ENCODE measurements at regions not wholly inside any gene's neighbourhood (a gene's known extent, or its start where the extent isn't known, plus 50 kb on each side); places are given as distances from the start of the nearest gene placed in this dataset.

DNA sequence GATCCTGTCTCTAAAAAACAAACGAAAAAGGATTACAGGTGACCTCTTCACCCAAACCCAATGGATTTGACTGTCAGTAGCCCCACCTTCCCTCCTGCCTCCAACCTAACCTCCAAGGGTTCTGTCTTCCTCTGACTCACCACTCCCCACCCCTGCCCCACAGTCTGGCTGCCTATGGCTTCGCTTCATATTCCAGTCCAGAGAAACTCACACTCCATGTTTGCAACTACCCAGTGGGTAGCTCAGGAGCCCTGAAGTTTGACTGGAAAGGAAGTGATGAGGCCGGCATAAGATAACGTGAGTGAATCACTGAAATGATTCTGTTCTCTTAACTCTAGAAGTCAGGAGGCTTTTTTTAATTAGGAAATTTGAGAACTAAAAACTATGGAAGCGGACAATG, 303.9 kb downstream of the FOXO1 start:
- ChIA-PET CTCF (no interaction called here), POLR2A (interaction anchor here (0.7 kb wide), 1 partner anchor 297 kb away, joined by 4 read pairs; no protein-coding TSS in a partner anchor)
- H3K4me3 Mint-ChIP-seq, result no peak overlapping the region
- intact Hi-C loops (cut with micrococcal nuclease), result no loop called here
- H3K4me1 Mint-ChIP-seq, result peaks cover 9% of the 10 kb centered on the region
- no peak overlapping the region for H3K27ac Mint-ChIP-seq
- ATAC-seq (ENCODE audit: low read depth) (no peak), DNase-seq (no peak)
- H3K27me3 Mint-ChIP-seq, result no peaks in the 10 kb centered on the region
- no peaks in the 10 kb centered on the region for H3K36me3 Mint-ChIP-seq (ENCODE audit: low read depth)
- TF ChIP-seq, protein P1, sequence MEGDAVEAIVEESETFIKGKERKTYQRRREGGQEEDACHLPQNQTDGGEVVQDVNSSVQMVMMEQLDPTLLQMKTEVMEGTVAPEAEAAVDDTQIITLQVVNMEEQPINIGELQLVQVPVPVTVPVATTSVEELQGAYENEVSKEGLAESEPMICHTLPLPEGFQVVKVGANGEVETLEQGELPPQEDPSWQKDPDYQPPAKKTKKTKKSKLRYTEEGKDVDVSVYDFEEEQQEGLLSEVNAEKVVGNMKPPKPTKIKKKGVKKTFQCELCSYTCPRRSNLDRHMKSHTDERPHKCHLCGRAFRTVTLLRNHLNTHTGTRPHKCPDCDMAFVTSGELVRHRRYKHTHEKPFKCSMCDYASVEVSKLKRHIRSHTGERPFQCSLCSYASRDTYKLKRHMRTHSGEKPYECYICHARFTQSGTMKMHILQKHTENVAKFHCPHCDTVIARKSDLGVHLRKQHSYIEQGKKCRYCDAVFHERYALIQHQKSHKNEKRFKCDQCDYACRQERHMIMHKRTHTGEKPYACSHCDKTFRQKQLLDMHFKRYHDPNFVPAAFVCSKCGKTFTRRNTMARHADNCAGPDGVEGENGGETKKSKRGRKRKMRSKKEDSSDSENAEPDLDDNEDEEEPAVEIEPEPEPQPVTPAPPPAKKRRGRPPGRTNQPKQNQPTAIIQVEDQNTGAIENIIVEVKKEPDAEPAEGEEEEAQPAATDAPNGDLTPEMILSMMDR (IDR thresholded peaks at IDR 0.05), result no peak
- no peaks in the 10 kb centered on the region for H3K9me3 Mint-ChIP-seq

DNA sequence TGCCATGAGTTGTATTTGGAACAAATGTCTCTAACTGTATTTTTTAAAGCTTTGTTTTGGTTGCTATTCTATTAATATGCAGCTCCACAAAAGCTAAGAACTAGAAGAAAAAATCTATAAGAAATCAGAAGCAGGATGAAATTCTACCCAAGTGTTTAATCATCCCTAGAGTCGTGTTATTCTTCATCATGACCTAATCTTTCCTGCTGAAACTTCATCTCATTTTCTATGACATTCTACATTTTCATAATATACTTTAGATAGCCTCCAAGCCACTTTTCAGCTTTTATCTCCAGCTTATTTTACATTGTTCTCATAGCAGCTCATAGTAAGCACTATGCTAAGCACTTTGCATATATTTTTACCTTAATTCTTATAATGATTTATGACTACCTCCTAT, 302.8 kb downstream of the FOXO1 start:
- Mint-ChIP-seq H3K9me3 (no peaks in the 10 kb centered on the region), H3K4me1 (peaks cover 9% of the 10 kb centered on the region), H3K27ac (no peak overlapping the region), H3K27me3 (no peaks in the 10 kb centered on the region), H3K36me3 (ENCODE audit: low read depth) (no peaks in the 10 kb centered on the region), H3K4me3 (no peak overlapping the region)
- ATAC-seq (ENCODE audit: low read depth) (no peak), DNase-seq (no peak)
- CTCF ChIA-PET, result interaction anchor here (0.9 kb wide), 1 partner anchor 295 kb away, joined by 3 read pairs; no protein-coding TSS in a partner anchor
- POLR2A ChIA-PET, result no interaction called here
- intact Hi-C loops (cut with micrococcal nuclease), result no loop called here
- TF ChIP-seq, protein P1 (IDR thresholded peaks at IDR 0.05), result no peak

GRCh38 chr13:40366119-40366518, 300.3 kb downstream of the FOXO1 start:
- intact Hi-C loops (cut with micrococcal nuclease), result no loop called here
- ATAC-seq (ENCODE audit: low read depth) (peak; percentile 34), DNase-seq (no peak)
- TF ChIP-seq, protein P1 (IDR thresholded peaks at IDR 0.05), result no peak
- H3K4me1 Mint-ChIP-seq, result peaks cover 19% of the 10 kb centered on the region
- H3K9me3 Mint-ChIP-seq, result no peaks in the 10 kb centered on the region
- ChIA-PET CTCF (no interaction called here), POLR2A (no interaction called here)
- no peaks in the 10 kb centered on the region for H3K27me3 Mint-ChIP-seq
- no peak overlapping the region for H3K27ac Mint-ChIP-seq
- H3K36me3 Mint-ChIP-seq (ENCODE audit: low read depth), result no peaks in the 10 kb centered on the region
- no peak overlapping the region for H3K4me3 Mint-ChIP-seq

- TF ChIP-seq, protein P1 (IDR thresholded peaks at IDR 0.05), result no peak
- intact Hi-C loops (cut with micrococcal nuclease), result no loop called here
- peaks cover 29% of the 10 kb centered on the region for H3K4me1 Mint-ChIP-seq
- no peaks in the 10 kb centered on the region for H3K36me3 Mint-ChIP-seq (ENCODE audit: low read depth)
- no peak overlapping the region for H3K4me3 Mint-ChIP-seq
- no peaks in the 10 kb centered on the region for H3K27me3 Mint-ChIP-seq
- POLR2A ChIA-PET, result no interaction called here
- CTCF ChIA-PET, result no interaction called here
- DNase-seq (no peak), ATAC-seq (ENCODE audit: low read depth) (no peak)
- H3K9me3 Mint-ChIP-seq, result no peaks in the 10 kb centered on the region
- no peak overlapping the region for H3K27ac Mint-ChIP-seq
Measured at GRCh38 chr13:40368127-40368891, 298.1 kb downstream of the FOXO1 start.

DNA sequence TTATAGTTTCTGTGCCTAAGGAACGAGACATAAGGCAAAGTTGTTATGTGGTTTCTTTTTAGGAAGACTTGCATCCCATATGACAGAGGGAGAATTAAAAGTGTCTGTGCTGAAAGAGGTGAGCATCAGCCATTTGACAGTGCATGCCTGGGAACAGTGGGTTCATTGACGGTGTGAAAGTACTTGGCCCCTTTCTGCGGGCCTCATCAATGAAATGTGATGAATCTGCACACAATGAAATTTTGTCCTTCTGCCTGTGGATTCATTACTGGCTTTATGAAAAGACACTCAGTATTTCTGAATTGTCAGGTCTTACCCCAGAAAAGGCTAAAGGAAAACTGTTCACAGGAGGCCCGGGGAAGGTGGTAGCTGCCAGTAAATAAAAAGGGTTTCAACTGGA, 295.8 kb downstream of the FOXO1 start:
- Mint-ChIP-seq H3K27ac (no peak overlapping the region), H3K9me3 (peaks cover 3% of the 10 kb centered on the region), H3K27me3 (no peaks in the 10 kb centered on the region), H3K4me3 (no peak overlapping the region), H3K4me1 (peaks cover 35% of the 10 kb centered on the region), H3K36me3 (ENCODE audit: low read depth) (no peaks in the 10 kb centered on the region)
- CTCF ChIA-PET, result no interaction called here
- POLR2A ChIA-PET, result interaction anchor here (0.9 to 1.3 kb wide), 2 partner anchors 15 to 282 kb away, joined by 3 read pairs; no protein-coding TSS in a partner anchor
- intact Hi-C loops (cut with micrococcal nuclease), result loop anchor here (5.0 kb wide), 1 partner anchor 297 kb away; the partner anchor contains the start of gene FOXO1
- DNase-seq, result no peak
- TF ChIP-seq, protein P1 (IDR thresholded peaks at IDR 0.05), result no peak
- ATAC-seq (ENCODE audit: low read depth), result no peak
